NCI-H146 treated with DMSO at 0.1 percent for 48 hours (cell line): ENCODE measurements at regions not wholly inside any gene's neighbourhood (a gene's known extent, or its start where the extent isn't known, plus 50 kb on each side); places are given as distances from the start of the nearest gene placed in this dataset.

Experiments
- DNase-seq: peaks from one replicate; lab custom pipeline; 2025; ENCODE audit not compliant: unreplicated experiment; lab: John Stamatoyannopoulos, UW

DNA sequence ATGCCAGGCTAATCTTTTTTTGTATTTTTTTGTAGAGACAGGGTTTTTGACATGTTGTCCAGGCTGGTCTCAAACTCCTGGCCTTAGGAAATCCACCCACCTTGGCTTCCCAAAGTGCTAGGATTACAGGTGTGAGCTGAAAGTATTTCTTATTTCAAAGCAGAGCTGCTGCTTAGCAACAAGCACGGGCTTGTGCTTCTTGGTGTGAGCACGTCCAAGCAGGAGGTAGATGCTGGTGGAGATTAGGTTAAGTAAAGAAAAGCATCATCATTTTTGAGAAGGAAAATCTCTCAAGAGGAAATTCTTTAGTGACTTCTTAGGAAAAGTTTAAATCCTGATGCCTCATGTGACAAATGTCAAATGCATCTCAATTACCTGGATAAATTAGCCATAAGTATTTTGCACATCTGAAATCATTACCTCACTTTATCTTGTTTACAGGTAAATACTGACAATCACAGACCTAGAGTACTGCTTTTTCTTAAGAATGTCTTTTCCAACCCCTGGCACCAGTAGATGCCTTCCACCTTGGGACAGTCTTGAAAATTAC lies 431.8 kb upstream of the FZD8 start:
- no peak for DNase-seq

GRCh38 chr10:36068542-36068941 lies 426.4 kb upstream of the FZD8 start:
- DNase-seq = no peak

- DNase-seq = no peak
These were observed 425.7 kb upstream of the FZD8 start for GRCh38 chr10:36067748-36068147.

DNA sequence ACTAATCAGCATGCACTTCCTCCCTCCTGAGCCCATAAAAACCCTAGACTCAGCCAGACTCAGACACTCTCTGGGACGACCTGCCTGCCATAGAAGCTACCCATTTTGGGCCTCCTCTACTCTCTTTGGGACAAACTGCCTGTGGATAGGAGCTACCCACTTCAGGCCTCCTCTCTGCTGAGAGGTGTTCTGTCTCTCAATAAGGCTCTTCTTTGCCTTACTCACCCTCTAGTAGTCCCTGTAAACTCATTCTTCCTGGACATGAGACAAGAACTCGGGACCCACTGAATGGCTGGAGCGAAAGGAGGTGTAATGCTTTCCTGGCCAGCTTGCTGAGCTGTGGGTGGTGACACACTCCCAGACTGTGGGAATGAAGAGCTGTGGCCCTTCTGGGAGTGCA lies 424.8 kb upstream of the FZD8 start:
- DNase-seq = no peak

GRCh38 chr10:36066102-36066501 lies 424.0 kb upstream of the FZD8 start:
- no peak for DNase-seq

- no peak for DNase-seq
These were observed 421.3 kb upstream of the FZD8 start for GRCh38 chr10:36063396-36063795.

DNA sequence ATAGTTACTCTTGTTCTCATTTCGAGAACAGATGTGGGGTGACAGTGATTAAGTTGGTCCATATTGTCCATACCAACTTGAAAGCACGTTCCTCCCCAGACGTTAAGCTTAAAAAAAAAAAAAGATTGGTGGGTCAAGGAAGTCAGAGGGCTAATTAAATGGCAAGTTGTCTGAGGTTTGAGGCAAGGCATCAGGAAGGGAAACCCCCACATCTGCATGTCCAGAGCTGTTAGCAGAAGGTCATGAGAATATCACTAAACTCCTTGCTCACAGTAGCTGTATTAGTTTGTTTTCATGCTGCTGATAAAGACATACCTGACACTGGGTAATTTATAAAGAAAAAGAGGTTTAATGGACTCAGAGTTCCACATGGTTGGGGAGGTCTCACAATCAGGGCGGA lies 415.6 kb upstream of the FZD8 start:
- no peak for DNase-seq

DNA sequence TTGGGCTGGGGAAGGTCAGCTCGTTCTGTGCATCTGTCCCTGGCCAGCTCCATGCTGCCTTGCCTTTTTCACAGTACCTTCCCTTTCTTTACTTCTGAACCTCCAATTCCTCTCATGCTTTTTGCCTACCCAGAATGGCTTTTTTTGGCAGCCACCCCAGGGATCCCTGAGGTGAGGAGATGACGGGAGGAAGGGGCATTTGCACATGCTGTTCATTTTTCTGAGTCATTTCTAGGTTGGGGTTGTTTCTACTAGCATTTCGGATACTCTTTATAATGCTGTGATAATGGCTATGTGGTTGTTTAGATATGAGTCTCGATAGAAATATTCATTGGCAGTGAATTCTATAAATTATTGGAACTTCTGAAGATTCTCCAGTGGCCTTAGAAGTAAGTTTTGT lies 415.1 kb upstream of the FZD8 start:
- DNase-seq = no peak

DNA sequence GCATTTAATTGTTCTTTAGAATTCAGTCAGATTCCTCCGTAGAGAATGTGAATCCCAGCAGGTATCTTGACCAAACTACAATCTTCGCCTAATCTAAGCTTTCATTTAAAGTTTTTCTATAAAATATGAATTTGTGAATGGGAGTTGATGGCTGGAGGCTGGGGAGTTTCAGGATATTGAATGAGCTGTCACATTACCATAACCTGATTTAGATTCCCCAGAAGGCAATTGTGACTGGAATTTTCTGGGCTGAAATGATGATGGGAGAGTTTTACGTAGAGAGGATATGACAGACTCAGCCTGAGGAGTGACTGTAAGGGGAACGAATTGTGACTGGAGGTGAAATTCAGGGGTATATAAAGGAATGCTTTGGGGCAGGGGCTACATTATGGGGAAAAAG lies 411.7 kb upstream of the FZD8 start:
- DNase-seq = no peak

- DNase-seq = no peak
These were observed 411.2 kb upstream of the FZD8 start for GRCh38 chr10:36053271-36053670.

- DNase-seq = no peak
These were observed 409.4 kb upstream of the FZD8 start for GRCh38 chr10:36051500-36051991.

DNA sequence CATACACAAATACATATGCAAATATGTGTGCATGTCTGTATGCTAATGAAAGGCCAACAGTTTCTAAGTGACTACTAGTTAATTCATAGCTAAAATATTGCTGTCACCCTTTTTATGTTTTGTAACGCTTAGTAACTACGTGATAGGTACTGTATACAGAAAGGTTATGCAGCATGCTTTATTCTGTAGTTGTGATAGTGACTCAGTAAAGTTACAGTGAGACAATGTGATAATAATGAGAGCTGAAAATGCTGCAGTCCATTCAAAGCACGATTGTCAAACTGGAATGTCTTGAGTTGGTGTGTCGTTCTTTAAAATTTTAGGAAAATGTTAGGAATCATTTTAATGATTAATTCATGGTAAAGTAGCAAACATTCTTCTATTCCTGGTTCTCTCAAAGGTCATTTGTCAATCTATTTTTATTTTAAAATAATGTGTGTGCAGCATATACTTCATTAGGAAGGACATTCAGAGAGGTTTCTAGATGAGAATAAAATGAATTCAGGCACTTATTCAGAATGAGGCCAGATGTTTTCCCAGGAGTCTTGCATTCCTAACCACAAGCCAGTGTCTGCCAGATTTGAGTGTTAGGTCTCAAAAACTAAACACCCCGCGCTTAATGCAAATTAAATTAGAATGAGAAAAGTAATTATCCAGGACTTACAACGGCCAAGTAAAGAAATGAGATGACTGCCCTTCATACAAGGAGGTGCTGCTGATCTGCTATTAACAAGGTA lies 408.8 kb upstream of the FZD8 start:
- no peak for DNase-seq

GRCh38 chr10:36048780-36049179 lies 406.7 kb upstream of the FZD8 start:
- no peak for DNase-seq

- DNase-seq = no peak
These were observed 406.1 kb upstream of the FZD8 start for GRCh38 chr10:36048236-36048635.

- DNase-seq = no peak
These were observed 400.0 kb upstream of the FZD8 start for GRCh38 chr10:36042135-36042534.

DNA sequence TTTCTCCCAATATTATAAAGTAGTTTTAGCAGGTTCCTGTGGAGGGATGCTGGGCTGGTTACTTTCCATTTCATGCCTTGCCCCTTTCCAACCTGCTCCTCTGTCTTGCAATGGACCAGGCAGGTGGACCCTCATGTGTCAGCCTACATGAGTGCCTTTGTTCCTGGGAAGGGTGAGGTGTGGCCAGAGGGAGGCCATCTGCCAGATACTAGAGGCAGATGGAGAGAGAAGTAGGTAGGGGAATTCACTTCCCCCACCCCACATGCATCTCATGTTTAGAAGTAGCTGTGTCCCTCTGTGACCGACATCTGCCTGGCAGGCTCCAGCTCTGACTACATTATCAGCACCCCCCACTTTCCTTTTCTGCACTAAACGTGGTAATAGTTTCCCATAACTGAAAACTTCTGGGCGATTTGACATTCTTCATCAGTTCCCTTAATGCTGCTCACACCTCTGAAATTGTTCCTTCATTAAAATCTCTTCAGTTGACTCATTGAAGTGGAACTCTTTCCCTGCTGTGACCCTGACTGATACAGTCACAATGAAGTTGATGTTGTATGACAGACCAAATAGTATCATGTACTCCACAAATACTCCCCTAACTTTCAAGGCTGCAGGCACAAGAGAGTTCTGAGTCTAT lies 396.3 kb upstream of the FZD8 start:
- no peak for DNase-seq

DNA sequence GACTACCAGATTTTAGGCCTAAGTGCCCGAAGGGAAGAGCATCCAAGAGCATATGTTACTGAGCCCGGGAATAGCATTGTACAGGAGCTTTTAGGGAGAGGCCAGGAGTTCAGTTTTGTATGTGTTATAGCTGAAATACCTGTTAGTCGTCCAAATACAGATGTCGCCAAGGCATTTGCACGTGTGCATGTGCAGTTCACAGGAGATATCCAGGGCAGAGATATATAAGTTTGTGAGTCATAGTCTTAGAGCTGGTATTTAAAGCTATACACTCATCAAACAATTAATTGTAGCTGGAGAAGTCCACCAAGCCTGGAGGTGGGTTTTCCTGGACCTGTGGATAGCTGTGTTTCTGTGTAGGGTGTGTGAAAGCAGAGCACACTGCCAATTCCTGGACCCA lies 394.0 kb upstream of the FZD8 start:
- no peak for DNase-seq

DNA sequence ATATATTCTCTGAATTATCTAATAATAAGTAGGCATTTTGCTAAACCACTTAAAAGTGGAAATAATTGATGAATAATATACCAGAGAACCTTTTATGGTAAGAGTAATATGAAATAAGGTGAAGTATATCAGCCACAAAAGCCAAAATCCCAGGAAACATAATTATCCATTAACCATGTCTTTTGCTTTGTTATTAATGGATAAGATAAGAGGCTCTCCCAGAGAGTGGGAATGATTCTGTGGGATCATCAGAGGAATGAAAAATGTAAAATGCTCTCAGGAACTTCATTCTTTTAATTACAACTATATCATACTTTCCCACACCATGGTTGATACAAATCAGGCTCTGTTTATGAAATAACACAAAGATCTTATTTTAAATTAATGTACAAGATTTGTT lies 391.7 kb upstream of the FZD8 start:
- no peak for DNase-seq

DNA sequence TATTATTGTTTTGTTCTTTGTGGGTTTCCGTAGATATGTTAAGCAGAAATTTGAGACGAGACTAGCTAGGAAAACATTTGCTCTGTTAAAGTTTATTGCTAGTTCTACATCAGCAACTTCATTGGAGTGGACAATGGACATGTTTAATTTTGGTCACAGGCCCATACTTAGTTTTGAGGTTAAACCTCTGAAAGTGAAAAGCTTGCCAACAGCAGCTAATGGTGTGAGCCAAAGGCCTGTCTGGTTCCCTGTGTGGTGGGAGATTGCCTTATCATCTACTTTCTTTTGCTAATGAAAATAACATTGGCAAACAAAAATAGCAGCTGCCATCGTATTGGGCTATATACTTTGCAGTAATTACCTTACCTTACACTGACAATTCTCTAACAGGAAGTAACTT lies 388.4 kb upstream of the FZD8 start:
- DNase-seq = no peak

DNA sequence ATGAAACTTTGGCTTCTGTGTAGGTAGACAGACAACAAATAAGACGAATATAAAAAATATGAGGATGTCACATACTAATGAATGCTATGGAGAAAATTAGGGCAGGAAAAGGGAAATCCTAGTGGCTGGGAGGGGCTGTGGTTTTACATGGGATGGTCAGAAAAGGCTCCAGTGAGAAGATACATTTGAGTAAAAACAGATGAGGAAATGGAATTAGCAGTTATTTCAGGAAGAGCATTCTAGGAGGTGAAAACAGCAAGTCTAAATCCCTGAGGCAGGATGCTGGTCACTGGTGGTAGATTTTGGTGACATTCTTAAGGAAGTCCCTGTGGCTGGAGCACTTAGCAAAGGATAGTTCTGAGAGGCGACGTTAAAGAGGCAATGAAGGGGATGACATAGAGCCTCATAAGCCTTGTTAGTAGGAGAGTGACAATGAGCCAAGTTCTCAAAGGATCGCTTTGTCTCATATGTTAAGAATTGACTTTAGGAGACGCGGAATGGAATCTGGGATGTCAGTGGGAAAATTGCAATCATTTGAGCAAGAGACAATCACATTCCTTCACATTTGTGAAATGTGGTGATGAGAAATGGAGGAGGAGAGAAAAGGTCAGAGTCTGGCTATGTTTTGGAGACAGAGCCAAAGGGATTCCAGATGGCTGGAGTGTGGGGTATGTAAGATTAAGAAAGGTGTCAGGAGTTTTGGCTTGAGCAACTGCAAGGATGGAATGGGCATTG lies 384.7 kb upstream of the FZD8 start:
- no peak for DNase-seq

GRCh38 chr10:36026081-36026480 lies 384.0 kb upstream of the FZD8 start:
- DNase-seq = no peak

DNA sequence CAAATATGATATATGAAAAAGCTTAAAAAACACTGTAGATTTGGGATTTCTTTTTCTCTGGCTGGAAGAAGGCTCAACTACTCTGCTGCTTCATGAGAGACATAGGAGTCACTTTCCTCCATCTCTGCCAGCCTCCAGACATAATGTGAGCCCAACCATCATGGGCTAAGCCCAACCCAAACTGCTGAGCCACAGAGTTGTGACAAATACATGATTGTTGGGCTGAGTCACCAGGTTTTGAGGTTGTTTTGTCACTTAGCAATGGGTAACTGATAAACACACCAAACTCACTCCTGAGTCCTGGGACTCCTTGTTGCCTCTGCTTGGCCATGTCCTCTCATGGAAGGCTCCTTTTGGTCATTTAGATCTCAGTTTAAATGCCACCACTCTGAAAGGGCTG lies 381.8 kb upstream of the FZD8 start:
- DNase-seq = no peak
